Vagina (tissue), 2 donors: ENCODE measurements at regions not wholly inside any gene's neighbourhood (a gene's known extent, or its start where the extent isn't known, plus 50 kb on each side); places are given as distances from the start of the nearest gene placed in this dataset.
A peak's percentile ranks its signal among the peaks of the same experiment; 100 is the strongest.

Experiments used
- CTCF ChIP-seq, 3 experiments: fragments of 450-650 bp in 2 of 3; fragments of 200-600 bp in 1 of 3; sonication (generic) in 1 of 3; IDR thresholded peaks; one replicate each; pipeline ENCODE4 v1.5.1; 2017 to 2019; ENCODE audit warnings: antibody characterized with exemption in 3 of 3, mild to moderate bottlenecking in 2 of 3, moderate library complexity in 2 of 3
- POLR2A ChIP-seq, 2 donors: fragments of 450-650 bp; IDR thresholded peaks; one replicate each; pipeline ENCODE4 v1.6.1; 2017; ENCODE audit warnings: antibody characterized with exemption in 2 of 2, mild to moderate bottlenecking in 2 of 2, moderate library complexity in 2 of 2
- POLR2AphosphoS5 ChIP-seq, 2 donors: sonication (generic); formaldehyde crosslinking; IDR thresholded peaks; one replicate each; pipeline ENCODE4 v1.9.0; 2017; ENCODE audit warnings: antibody characterized with exemption in 2 of 2, mild to moderate bottlenecking in 2 of 2, low read depth in 1 of 2; ENCODE audit not compliant: insufficient read depth in 1 of 2

- TF ChIP-seq CTCF (IDR thresholded peaks at IDR 0.05): no peak
- TF ChIP-seq POLR2A (IDR thresholded peaks at IDR 0.05): no peak
- peak in 1 of 2 donors; percentile 20 for TF ChIP-seq POLR2AphosphoS5 (IDR thresholded peaks at IDR 0.05; ENCODE audit: insufficient read depth in 1 of 2, low read depth in 1 of 2)
Observed at GRCh38 chr3:113157408-113158030, 53.8 kb upstream of the BOC start.
